HPDE6-E6E7 (cell line): ENCODE measurements at regions not wholly inside any gene's neighbourhood (a gene's known extent, or its start where the extent isn't known, plus 50 kb on each side); places are given as distances from the start of the nearest gene placed in this dataset.

Experiments used
- DNase-seq: peaks from one replicate; pipeline ENCODE4 v3.0.0; 2011; ENCODE audit warnings: missing footprints; ENCODE audit errors: extremely low spot score

- DNase-seq = no peak
Observed at GRCh38 chr3:31452495-31453106, 80.1 kb upstream of the STT3B start.

GRCh38 chr3:31453430-31453829 is 79.3 kb upstream of the STT3B start:
- DNase-seq = no peak

DNA sequence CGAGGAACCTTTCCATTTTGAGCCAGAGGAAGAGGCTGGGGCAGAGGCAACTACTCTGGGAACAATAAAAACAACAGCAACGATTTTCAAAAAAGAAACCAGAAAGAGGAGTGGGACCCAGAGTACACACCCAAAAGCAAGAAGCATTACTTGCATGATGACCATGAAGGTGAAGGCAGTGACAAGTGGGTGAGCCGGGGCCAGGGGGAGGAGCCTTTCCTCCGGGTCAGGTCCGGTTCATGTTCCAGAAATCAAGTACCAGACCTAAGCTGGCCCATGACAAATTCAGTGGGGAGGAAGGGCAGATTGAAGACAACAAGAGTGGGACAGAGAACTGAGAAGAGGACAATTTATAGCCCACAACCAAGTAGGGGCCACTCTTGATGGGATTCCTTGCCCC is 77.2 kb upstream of the STT3B start:
- no peak for DNase-seq

GRCh38 chr3:31456373-31456772 is 76.4 kb upstream of the STT3B start:
- DNase-seq = no peak

GRCh38 chr3:31461426-31461825 is 71.3 kb upstream of the STT3B start:
- no peak for DNase-seq

GRCh38 chr3:31462050-31462569 is 70.6 kb upstream of the STT3B start:
- no peak for DNase-seq

GRCh38 chr3:31465999-31466398 is 66.7 kb upstream of the STT3B start:
- no peak for DNase-seq

- DNase-seq = no peak
Observed at GRCh38 chr3:31466866-31467265, 65.9 kb upstream of the STT3B start.

DNA sequence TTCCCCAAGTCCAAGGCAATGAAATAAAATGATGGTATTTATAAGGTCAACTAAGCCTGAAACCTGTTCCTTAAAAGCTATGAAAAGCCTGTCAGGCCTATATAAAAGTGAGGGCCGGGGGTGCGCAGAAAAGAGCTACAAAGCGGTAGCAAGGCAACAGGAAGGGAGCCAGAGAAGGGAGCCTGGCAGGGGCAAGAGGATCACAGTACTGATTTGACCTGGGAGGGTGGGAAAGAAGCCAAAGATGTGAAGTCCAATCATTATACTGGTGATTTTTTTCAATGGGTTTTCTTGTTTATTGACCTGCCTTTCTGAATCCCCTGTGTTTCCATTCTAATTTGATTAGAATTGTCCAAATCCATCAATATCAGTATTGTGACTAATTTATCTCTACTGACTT is 64.3 kb upstream of the STT3B start:
- no peak for DNase-seq

DNA sequence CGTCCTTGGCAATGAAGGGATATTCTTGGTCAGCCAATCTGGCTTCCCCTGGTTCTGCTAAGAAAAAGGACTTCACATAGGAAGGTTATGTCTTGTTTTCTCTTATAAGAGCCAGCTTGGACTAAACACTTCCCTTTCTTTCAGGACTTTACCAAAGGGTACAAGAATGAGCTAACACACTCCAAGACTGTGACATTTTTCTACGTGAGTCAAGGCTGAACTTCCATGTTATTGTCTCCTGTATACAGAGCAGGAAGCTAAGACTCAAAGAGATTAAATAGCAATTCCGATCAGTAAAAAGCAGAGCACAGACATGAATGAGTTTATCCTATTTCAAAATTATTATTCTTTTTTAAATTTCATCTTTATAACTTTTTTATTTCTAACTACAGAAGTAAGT is 63.3 kb upstream of the STT3B start:
- no peak for DNase-seq

DNA sequence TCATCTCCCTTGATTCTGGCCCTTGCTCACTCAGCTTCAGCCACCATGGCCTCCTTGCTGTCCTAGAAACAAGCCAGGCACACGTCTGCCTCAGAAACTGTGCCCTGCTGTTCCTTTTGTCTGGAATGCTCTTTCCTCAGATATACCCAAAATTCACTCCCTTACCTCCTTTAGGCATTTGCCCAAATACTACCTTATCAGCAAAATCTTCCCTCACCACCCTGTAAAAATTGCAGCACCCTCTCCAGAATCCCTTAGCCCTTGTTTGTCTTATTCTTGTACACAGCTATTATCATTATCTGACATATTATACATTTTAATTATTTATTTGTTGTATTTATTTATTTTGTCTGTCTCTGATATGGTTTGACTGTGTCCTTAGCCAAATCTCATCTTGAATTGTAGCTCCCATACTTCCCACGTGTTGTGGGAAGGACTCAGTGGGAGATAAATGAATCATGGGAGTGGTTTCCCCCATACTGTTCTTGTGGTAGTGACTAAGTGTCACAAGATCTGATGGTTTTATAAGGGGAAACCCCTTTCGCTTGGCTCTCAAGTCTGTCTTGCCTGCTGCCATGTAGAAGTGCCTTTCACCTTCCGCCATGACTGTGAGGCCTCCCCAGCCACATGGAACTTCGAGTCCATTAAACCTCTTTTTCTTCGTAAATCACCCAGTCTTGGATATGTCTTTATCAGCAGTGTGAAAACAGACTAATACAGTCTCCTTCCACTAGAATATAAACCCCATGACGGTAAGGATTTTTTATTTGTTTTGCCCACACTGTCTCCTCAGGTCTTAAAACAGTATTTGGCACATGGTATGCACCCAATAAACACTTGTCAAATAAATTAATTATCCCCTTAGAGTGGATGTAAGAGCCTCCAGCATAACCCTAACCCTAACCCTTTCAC is 60.0 kb upstream of the STT3B start:
- no peak for DNase-seq

GRCh38 chr3:31476209-31476608 is 56.5 kb upstream of the STT3B start:
- DNase-seq = no peak

DNA sequence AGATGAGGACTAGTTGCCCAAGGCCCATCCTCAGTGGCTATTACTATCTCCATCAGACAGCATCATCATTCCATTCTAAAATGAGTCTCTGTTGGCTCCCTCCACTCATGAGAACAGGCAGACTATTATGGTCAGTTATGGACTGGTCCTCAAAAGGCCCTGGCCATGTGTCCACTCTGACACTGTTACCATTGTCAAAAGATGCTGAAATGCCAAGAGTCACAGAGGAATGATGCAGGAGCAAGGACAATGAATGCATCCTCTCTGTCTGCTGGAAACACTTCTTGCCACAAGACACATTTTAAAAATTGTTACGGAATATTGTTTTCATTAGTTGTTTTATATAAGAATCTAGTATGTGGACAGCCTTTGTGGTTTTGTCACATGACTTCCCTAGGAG is 53.3 kb upstream of the STT3B start:
- no peak for DNase-seq

- DNase-seq = no peak
Observed at GRCh38 chr3:31481697-31482096, 51.0 kb upstream of the STT3B start.

- DNase-seq = no peak
Observed at GRCh38 chr3:31482493-31483200, 50.1 kb upstream of the STT3B start.
